ENCODE measurements at regions not wholly inside any gene's neighbourhood (a gene's known extent, or its start where the extent isn't known, plus 50 kb on each side); places are given as distances from the start of the nearest gene placed in this dataset.

DNA sequence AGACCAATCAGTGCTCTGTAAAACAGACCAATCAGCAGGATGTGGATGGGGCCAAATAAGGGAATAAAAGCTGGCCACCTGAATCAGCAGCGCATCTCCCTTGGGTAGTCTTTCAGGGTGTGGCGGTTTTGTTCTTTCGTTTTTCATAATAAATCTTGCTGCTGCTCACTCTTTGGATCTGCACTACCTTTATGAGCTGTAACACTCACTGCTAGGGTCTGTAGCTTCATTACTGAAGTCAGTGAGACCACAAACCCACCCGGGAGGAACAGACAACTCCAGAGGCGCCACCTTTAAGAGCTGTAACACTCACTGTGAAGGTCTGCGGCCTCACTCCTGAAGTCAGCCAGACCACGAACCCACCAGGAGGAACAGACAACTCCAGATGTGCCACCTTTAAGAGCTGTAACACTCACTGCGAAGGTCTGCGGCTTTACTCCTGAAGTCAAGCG, 175.5 kb upstream of the PDGFD start:
- Histone ChIP-seq H3K9me3 (ENCODE audit: control insufficient read depth in 2 of 2, low read length in 2 of 2) (no peaks in the 10 kb centered on the region), H3K27me3 (ENCODE audit: control insufficient read depth in 2 of 2, insufficient read depth in 2 of 2, low read length in 2 of 2) (no peaks in the 10 kb centered on the region), H3K4me3 (ENCODE audit: low read length in 2 of 2) (no peak overlapping the region), H3K36me3 (ENCODE audit: control insufficient read depth in 2 of 2, insufficient read depth in 2 of 2, low read length in 2 of 2) (no peaks in the 10 kb centered on the region), H3K9ac (ENCODE audit: low read depth in 1 of 2, low read length in 2 of 2) (no peak overlapping the region), H3K27ac (ENCODE audit: low read depth in 2 of 2, low read length in 2 of 2) (no peak overlapping the region), H3K4me1 (ENCODE audit: control insufficient read depth in 2 of 2, insufficient read depth in 2 of 2, low read length in 2 of 2) (no peaks in the 10 kb centered on the region)

DNA sequence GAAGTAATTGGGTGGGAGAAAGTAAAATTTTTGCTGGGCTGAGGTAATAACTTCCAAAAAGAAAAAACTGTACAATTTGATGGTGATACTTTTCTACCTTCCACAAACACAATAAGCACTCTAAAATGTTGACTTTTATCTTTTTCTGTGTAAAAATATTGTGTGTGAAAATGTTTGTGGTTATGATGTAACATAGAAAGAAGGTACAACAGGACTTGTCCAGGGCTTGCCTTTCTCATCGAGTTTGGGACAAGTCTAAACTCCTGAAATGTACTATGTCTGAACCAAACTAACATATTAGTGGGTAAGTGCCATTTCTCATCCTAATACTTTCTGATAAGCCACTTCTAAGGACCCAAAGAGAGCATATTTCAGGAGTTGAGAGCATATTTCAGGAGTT, 174.2 kb upstream of the PDGFD start:
- no peak overlapping the region for H3K9ac ChIP-seq (ENCODE audit: low read depth in 1 of 2, low read length in 2 of 2)
- H3K27ac ChIP-seq (ENCODE audit: low read depth in 2 of 2, low read length in 2 of 2), result no peak overlapping the region
- H3K36me3 ChIP-seq (ENCODE audit: control insufficient read depth in 2 of 2, insufficient read depth in 2 of 2, low read length in 2 of 2), result no peaks in the 10 kb centered on the region
- no peaks in the 10 kb centered on the region for H3K27me3 ChIP-seq (ENCODE audit: control insufficient read depth in 2 of 2, insufficient read depth in 2 of 2, low read length in 2 of 2)
- H3K9me3 ChIP-seq (ENCODE audit: control insufficient read depth in 2 of 2, low read length in 2 of 2), result no peaks in the 10 kb centered on the region
- H3K4me3 ChIP-seq (ENCODE audit: low read length in 2 of 2), result no peak overlapping the region
- H3K4me1 ChIP-seq (ENCODE audit: control insufficient read depth in 2 of 2, insufficient read depth in 2 of 2, low read length in 2 of 2), result no peaks in the 10 kb centered on the region

DNA sequence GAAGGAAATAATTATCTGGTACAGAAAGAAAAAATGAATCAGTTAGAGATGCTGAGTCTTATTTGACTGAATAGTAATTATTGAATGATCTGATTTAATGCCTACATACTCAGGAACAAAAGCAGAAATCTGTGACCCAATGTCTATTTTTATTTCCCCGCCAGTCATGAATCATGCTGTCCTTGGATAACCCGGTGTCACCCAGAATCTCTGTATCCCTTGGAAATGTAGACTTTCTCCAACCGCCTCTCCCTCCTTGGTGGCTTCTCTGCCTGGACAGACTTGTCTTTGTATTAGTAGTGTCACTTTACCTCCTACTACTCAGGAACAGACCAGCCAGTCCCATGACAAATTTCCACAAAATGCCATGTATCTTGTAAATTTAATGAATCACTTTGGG, 173.3 kb upstream of the PDGFD start:
- Histone ChIP-seq H3K4me3 (ENCODE audit: low read length in 2 of 2) (no peak overlapping the region), H3K36me3 (ENCODE audit: control insufficient read depth in 2 of 2, insufficient read depth in 2 of 2, low read length in 2 of 2) (no peaks in the 10 kb centered on the region), H3K4me1 (ENCODE audit: control insufficient read depth in 2 of 2, insufficient read depth in 2 of 2, low read length in 2 of 2) (no peaks in the 10 kb centered on the region), H3K27ac (ENCODE audit: low read depth in 2 of 2, low read length in 2 of 2) (no peak overlapping the region), H3K9ac (ENCODE audit: low read depth in 1 of 2, low read length in 2 of 2) (no peak overlapping the region), H3K9me3 (ENCODE audit: control insufficient read depth in 2 of 2, low read length in 2 of 2) (no peaks in the 10 kb centered on the region), H3K27me3 (ENCODE audit: control insufficient read depth in 2 of 2, insufficient read depth in 2 of 2, low read length in 2 of 2) (no peaks in the 10 kb centered on the region)

DNA sequence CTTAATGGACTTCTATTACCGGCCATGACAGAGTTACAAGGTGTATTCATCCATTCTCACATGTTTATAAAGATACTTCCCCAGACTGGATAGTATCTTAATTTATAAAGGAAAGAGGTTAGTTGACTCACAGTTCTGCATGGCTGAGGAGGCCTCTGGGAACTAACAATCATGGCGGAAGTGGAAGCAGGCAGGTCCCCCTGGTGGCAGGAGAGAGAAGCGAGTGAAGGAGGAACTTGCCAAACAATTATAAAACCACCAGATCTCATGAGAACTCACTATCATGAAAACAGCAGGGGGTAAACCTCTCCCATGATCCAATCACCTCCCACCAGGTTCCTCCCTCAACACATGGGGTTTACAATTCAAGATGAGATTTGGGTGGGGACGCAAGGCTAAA, 170.0 kb upstream of the PDGFD start:
- H3K9me3 ChIP-seq (ENCODE audit: control insufficient read depth in 2 of 2, low read length in 2 of 2), result no peaks in the 10 kb centered on the region
- H3K4me3 ChIP-seq (ENCODE audit: low read length in 2 of 2), result no peak overlapping the region
- H3K36me3 ChIP-seq (ENCODE audit: control insufficient read depth in 2 of 2, insufficient read depth in 2 of 2, low read length in 2 of 2), result no peaks in the 10 kb centered on the region
- H3K27me3 ChIP-seq (ENCODE audit: control insufficient read depth in 2 of 2, insufficient read depth in 2 of 2, low read length in 2 of 2), result no peaks in the 10 kb centered on the region
- no peaks in the 10 kb centered on the region for H3K4me1 ChIP-seq (ENCODE audit: control insufficient read depth in 2 of 2, insufficient read depth in 2 of 2, low read length in 2 of 2)
- no peak overlapping the region for H3K27ac ChIP-seq (ENCODE audit: low read depth in 2 of 2, low read length in 2 of 2)
- H3K9ac ChIP-seq (ENCODE audit: low read depth in 1 of 2, low read length in 2 of 2), result no peak overlapping the region

DNA sequence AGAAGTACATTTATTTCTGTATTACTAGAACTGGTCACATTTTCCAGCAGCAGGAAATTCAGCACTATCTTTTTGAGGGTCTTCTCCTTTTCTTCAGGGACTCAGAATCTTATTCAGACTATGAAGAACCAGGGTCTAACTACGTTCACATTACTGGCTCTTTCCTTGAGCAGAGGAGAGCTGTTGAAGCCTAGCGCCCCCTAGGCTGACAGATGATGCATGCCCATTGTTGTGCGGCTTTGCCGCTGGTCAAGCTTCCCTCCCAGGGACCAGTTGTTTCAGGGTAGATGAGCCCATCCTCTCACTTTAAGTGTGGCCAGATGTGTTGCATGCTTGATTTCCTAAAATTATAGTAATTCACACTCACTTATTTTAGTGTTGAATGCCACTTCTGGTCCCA, 168.2 kb upstream of the PDGFD start:
- no peak overlapping the region for H3K9ac ChIP-seq (ENCODE audit: low read depth in 1 of 2, low read length in 2 of 2)
- H3K9me3 ChIP-seq (ENCODE audit: control insufficient read depth in 2 of 2, low read length in 2 of 2), result no peaks in the 10 kb centered on the region
- no peaks in the 10 kb centered on the region for H3K4me1 ChIP-seq (ENCODE audit: control insufficient read depth in 2 of 2, insufficient read depth in 2 of 2, low read length in 2 of 2)

DNA sequence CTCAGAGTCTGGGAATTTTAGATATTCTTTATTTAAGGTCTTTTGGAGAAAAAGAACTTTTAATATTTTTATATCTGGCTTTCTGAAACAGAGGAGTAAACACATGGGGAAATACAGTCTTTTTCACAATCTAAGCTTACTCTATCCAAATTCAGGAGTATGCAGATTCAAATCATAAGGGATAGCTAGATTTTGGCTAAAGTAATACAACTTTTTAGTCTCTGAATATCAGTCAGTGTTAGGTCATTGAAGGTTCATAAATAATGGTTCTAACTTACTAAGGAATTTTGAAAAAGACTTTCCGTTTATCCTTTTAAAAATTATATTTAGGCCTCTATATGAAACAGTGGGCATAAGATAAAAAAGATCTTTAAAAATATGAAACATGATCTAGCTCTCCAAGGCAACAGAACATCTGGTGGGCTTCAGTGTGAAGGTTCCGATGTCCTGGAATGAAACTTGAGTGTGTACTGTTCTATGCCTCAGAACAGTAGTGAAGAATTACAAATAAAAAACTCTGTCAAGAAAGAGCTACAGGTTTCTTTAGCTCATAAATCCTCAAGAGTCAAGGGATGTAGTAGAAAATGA, 165.2 kb upstream of the PDGFD start:
- H3K4me1 ChIP-seq (ENCODE audit: control insufficient read depth in 2 of 2, insufficient read depth in 2 of 2, low read length in 2 of 2), result no peaks in the 10 kb centered on the region
- no peaks in the 10 kb centered on the region for H3K36me3 ChIP-seq (ENCODE audit: control insufficient read depth in 2 of 2, insufficient read depth in 2 of 2, low read length in 2 of 2)
- no peaks in the 10 kb centered on the region for H3K27me3 ChIP-seq (ENCODE audit: control insufficient read depth in 2 of 2, insufficient read depth in 2 of 2, low read length in 2 of 2)
- no peak overlapping the region for H3K27ac ChIP-seq (ENCODE audit: low read depth in 2 of 2, low read length in 2 of 2)
- H3K9ac ChIP-seq (ENCODE audit: low read depth in 1 of 2, low read length in 2 of 2), result no peak overlapping the region
- no peaks in the 10 kb centered on the region for H3K9me3 ChIP-seq (ENCODE audit: control insufficient read depth in 2 of 2, low read length in 2 of 2)
- H3K4me3 ChIP-seq (ENCODE audit: low read length in 2 of 2), result no peak overlapping the region

More for the DNA sequence above, 168.2 kb upstream of the PDGFD start:
- H3K4me3 ChIP-seq (ENCODE audit: low read length in 2 of 2), result no peak overlapping the region
- no peaks in the 10 kb centered on the region for H3K27me3 ChIP-seq (ENCODE audit: control insufficient read depth in 2 of 2, insufficient read depth in 2 of 2, low read length in 2 of 2)
- no peak overlapping the region for H3K27ac ChIP-seq (ENCODE audit: low read depth in 2 of 2, low read length in 2 of 2)
- no peaks in the 10 kb centered on the region for H3K36me3 ChIP-seq (ENCODE audit: control insufficient read depth in 2 of 2, insufficient read depth in 2 of 2, low read length in 2 of 2)

DNA sequence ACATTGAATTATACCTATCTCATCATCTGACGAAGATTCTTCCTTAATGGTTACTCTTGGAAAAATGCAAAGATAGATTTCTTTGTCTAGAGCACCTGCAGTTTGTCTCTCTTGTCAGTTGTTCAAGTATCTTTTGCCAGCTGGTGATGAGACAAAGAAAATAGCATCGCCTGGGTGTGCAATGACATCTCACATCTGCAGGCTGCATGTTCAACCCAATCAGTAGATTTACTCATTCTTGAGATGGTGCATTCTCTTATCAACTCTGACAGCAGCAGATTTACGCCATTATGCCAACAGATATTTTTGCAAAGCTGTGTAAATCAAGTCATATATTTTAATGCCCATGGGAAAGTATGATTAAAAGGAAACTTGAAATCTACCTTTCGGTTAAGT, 164.6 kb upstream of the PDGFD start:
- no peaks in the 10 kb centered on the region for H3K9me3 ChIP-seq (ENCODE audit: control insufficient read depth in 2 of 2, low read length in 2 of 2)
- no peak overlapping the region for H3K27ac ChIP-seq (ENCODE audit: low read depth in 2 of 2, low read length in 2 of 2)
- H3K36me3 ChIP-seq (ENCODE audit: control insufficient read depth in 2 of 2, insufficient read depth in 2 of 2, low read length in 2 of 2), result no peaks in the 10 kb centered on the region
- H3K4me3 ChIP-seq (ENCODE audit: low read length in 2 of 2), result no peak overlapping the region
- no peak overlapping the region for H3K9ac ChIP-seq (ENCODE audit: low read depth in 1 of 2, low read length in 2 of 2)
- no peaks in the 10 kb centered on the region for H3K4me1 ChIP-seq (ENCODE audit: control insufficient read depth in 2 of 2, insufficient read depth in 2 of 2, low read length in 2 of 2)
- no peaks in the 10 kb centered on the region for H3K27me3 ChIP-seq (ENCODE audit: control insufficient read depth in 2 of 2, insufficient read depth in 2 of 2, low read length in 2 of 2)

DNA sequence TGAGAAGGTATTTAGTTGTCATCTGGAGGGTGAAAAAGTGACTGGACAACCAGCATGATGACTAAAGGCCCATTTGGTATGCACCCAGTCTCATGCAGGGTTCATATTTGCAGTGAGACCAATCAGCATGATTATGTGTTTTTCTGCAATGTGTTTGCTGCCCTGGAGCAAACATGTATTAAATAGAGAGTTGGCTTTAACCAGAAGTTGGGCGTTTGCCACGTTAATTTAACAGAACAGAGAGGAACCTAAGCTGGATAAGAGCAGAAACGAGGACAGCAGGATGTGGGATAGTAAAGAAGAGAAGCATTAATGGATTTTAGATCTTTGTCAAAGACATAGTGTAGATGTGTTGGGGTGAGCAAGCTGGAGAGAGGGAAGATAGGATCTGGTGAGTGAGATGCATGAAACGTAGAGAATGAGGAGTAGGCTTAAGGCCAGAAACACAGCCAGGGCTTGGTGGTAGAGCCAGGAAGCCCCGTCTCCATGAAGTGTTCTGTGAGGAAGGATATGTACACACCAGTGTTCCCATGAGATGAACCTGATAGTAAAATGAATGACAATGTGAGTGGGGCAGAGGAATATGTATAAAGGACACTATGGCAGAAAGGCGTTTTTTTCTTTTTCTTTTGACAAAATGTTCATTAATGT, 164.0 kb upstream of the PDGFD start:
- Histone ChIP-seq H3K9me3 (ENCODE audit: control insufficient read depth in 2 of 2, low read length in 2 of 2) (no peaks in the 10 kb centered on the region), H3K4me1 (ENCODE audit: control insufficient read depth in 2 of 2, insufficient read depth in 2 of 2, low read length in 2 of 2) (no peaks in the 10 kb centered on the region), H3K36me3 (ENCODE audit: control insufficient read depth in 2 of 2, insufficient read depth in 2 of 2, low read length in 2 of 2) (no peaks in the 10 kb centered on the region), H3K27ac (ENCODE audit: low read depth in 2 of 2, low read length in 2 of 2) (no peak overlapping the region), H3K27me3 (ENCODE audit: control insufficient read depth in 2 of 2, insufficient read depth in 2 of 2, low read length in 2 of 2) (no peaks in the 10 kb centered on the region), H3K4me3 (ENCODE audit: low read length in 2 of 2) (no peak overlapping the region), H3K9ac (ENCODE audit: low read depth in 1 of 2, low read length in 2 of 2) (no peak overlapping the region)

DNA sequence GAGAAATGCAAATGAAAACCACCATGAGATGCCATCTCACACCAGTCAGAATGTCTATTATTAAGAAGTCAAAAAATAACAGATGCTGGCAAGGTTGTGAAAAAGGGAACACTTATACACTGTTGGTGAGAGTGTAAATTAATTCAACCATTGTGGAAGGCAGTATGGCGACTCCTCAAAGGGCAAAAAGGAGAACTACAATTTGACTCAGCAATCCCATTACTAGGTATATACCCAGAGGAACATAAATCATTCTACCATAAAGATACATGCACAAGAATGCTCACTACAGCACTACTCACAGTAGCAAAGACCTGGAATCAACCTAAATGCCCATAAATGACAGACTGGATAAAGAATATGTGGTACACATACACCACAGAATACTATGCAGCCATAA, 161.1 kb upstream of the PDGFD start:
- Histone ChIP-seq H3K4me3 (ENCODE audit: low read length in 2 of 2) (no peak overlapping the region), H3K9me3 (ENCODE audit: control insufficient read depth in 2 of 2, low read length in 2 of 2) (no peaks in the 10 kb centered on the region), H3K27me3 (ENCODE audit: control insufficient read depth in 2 of 2, insufficient read depth in 2 of 2, low read length in 2 of 2) (no peaks in the 10 kb centered on the region), H3K36me3 (ENCODE audit: control insufficient read depth in 2 of 2, insufficient read depth in 2 of 2, low read length in 2 of 2) (no peaks in the 10 kb centered on the region), H3K9ac (ENCODE audit: low read depth in 1 of 2, low read length in 2 of 2) (no peak overlapping the region), H3K27ac (ENCODE audit: low read depth in 2 of 2, low read length in 2 of 2) (no peak overlapping the region), H3K4me1 (ENCODE audit: control insufficient read depth in 2 of 2, insufficient read depth in 2 of 2, low read length in 2 of 2) (no peaks in the 10 kb centered on the region)

DNA sequence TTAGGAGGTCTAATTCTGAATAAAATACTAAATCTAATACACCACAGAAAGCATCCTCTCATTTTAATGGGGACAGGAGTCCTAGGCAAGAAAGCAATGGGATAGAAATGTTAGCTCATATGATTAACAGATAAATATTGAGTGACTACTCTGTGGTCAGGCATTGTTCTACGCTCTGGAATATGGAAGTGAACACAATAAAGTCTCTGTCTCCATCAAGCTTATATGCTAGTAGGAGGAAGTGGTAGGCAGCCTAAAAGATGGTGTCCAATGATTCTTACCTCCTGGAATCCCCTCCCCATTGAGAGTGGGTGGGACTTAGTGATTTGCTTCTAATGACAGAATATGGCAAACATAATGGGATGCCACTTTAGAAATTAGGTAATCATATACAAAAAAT, 160.3 kb upstream of the PDGFD start:
- Histone ChIP-seq H3K4me3 (ENCODE audit: low read length in 2 of 2) (no peak overlapping the region), H3K27ac (ENCODE audit: low read depth in 2 of 2, low read length in 2 of 2) (no peak overlapping the region), H3K36me3 (ENCODE audit: control insufficient read depth in 2 of 2, insufficient read depth in 2 of 2, low read length in 2 of 2) (no peaks in the 10 kb centered on the region), H3K9me3 (ENCODE audit: control insufficient read depth in 2 of 2, low read length in 2 of 2) (no peaks in the 10 kb centered on the region), H3K27me3 (ENCODE audit: control insufficient read depth in 2 of 2, insufficient read depth in 2 of 2, low read length in 2 of 2) (no peaks in the 10 kb centered on the region), H3K9ac (ENCODE audit: low read depth in 1 of 2, low read length in 2 of 2) (no peak overlapping the region), H3K4me1 (ENCODE audit: control insufficient read depth in 2 of 2, insufficient read depth in 2 of 2, low read length in 2 of 2) (no peaks in the 10 kb centered on the region)

All from mucosa of rectum (tissue), 2 donors.